HepG2 (cell line): ENCODE measurements at regions not wholly inside any gene's neighbourhood (a gene's known extent, or its start where the extent isn't known, plus 50 kb on each side); places are given as distances from the start of the nearest gene placed in this dataset.

ENCODE experiments used
- ATAC-seq: fragments of 200-7000 bp; cut with Tn5 transposase; 3 replicates; pipeline ENCODE4 v1.9.1; 2020; ENCODE audit warnings: mild to moderate bottlenecking, moderate library complexity
- BruUV-seq: library from RNA; stranded (reverse); fragments of 400-500 nt; replicated peaks from 2 replicates; lab custom pipeline; 2021; lab: Mats Ljungman, UMichigan
- CTCF ChIA-PET: fragments of 300-600 bp; formaldehyde crosslinking; extraction: SDS; loops from one replicate; lab custom pipeline; 2021; ENCODE audit warnings: low total read pairs, inconsistent platforms, low intra/inter-chr PET ratio; lab: Yijun Ruan, JAX
- POLR2A ChIA-PET: fragments of 350-600 bp; sonication (Branson Sonifier 250); formaldehyde crosslinking; loops from one replicate; lab custom pipeline; 2020; ENCODE audit warnings: antibody characterized with exemption, inconsistent platforms; lab: Yijun Ruan, JAX
- DNase-seq: peaks from one replicate; pipeline ENCODE4 v3.0.0-alpha.2; 2015; ENCODE audit warnings: low spot score
- FAIRE-seq: peaks from 3 replicates; lab custom pipeline; 2011; peaks lifted over from hg19 to GRCh38; lab: Jason Lieb, UNC
- H2AFZ ChIP-seq: one replicate; pipeline ENCODE4 v1.6.1; 2011; ENCODE audit warnings: low read length, inconsistent platforms
- H3K27ac ChIP-seq: fragments of 300-600 bp; 3 replicates; pipeline ENCODE4 v1.8.0; 2011; ENCODE audit warnings: mixed run types, mild to moderate bottlenecking, mixed read lengths, low read length, inconsistent platforms; ENCODE audit not compliant: insufficient read depth; ENCODE audit errors: extremely low read length
- H3K27me3 ChIP-seq, 2 experiments: fragments of 200-600 bp in 1 of 2; 2 replicates in 1 of 2; 3 replicates in 1 of 2; pipeline versions ENCODE4 v1.6.0 to v1.8.0; 2011; ENCODE audit warnings: low read length in 2 of 2, mild to moderate bottlenecking in 2 of 2, moderate library complexity in 2 of 2, inconsistent platforms in 1 of 2; ENCODE audit not compliant: insufficient read depth in 2 of 2, control insufficient read depth in 1 of 2
- H3K36me3 ChIP-seq, 2 experiments: fragments of 200-600 bp in 1 of 2; replicated peaks in 1 of 2; 2 replicates in 1 of 2; 3 replicates in 1 of 2; pipeline versions ENCODE4 v1.5.1 to v1.8.0; 2011; ENCODE audit warnings: low read length in 2 of 2, inconsistent platforms in 1 of 2; ENCODE audit not compliant: insufficient read depth in 2 of 2, control insufficient read depth in 1 of 2
- H3K4me1 ChIP-seq: 2 replicates; pipeline ENCODE4 v1.5.1; 2012; ENCODE audit warnings: low read length, inconsistent platforms; ENCODE audit not compliant: insufficient read depth
- H3K4me2 ChIP-seq: 2 replicates; pipeline ENCODE4 v1.6.0; 2011; ENCODE audit warnings: low read depth, low read length, inconsistent platforms
- H3K4me3 ChIP-seq, 3 experiments: fragments of 200-600 bp in 1 of 3; sonication (generic), shearing (Covaris generic) in 1 of 3; replicated peaks in 1 of 3; 2 replicates each; pipeline ENCODE4 v1.5.1; 2011 to 2016; ENCODE audit warnings: low read length in 3 of 3, inconsistent platforms in 2 of 3, low read depth in 2 of 3, mild to moderate bottlenecking in 2 of 3, control low read depth in 1 of 3, mixed read lengths in 1 of 3; ENCODE audit not compliant: insufficient read depth in 1 of 3
- H3K79me2 ChIP-seq: one replicate; pipeline ENCODE4 v1.6.1; 2011; ENCODE audit warnings: low read length, inconsistent platforms; ENCODE audit not compliant: insufficient read depth
- H3K9ac ChIP-seq: 2 replicates; pipeline ENCODE4 v1.6.0; 2011; ENCODE audit warnings: mild to moderate bottlenecking, low read depth, low read length, inconsistent platforms; ENCODE audit not compliant: insufficient read depth
- H3K9me3 ChIP-seq: 2 replicates; pipeline ENCODE4 v1.5.1; 2012; ENCODE audit warnings: mild to moderate bottlenecking, low read length
- H4K20me1 ChIP-seq: 2 replicates; pipeline ENCODE4 v1.6.0; 2011; ENCODE audit warnings: inconsistent platforms, mild to moderate bottlenecking, low read length, moderate library complexity; ENCODE audit not compliant: insufficient read depth
- GTF3A ChIP-seq: sonication (generic); formaldehyde crosslinking; conservative IDR thresholded peaks from 2 replicates; pipeline ENCODE4 v1.4.0; 2020; ENCODE audit warnings: mild to moderate bottlenecking, missing genetic modification reagents
- KLF9 ChIP-seq: IDR thresholded peaks from 2 replicates; pipeline ENCODE4 v1.6.1; 2016; ENCODE audit warnings: low read depth
- POLR2AphosphoS5 ChIP-seq: IDR thresholded peaks from 2 replicates; pipeline ENCODE4 v1.6.1; 2012; ENCODE audit warnings: low read depth, low read length
- ZNF550 ChIP-seq: sonication (generic); formaldehyde crosslinking; IDR thresholded peaks from 2 replicates; pipeline ENCODE4 v1.4.0; 2020; ENCODE audit warnings: mild to moderate bottlenecking, missing genetic modification reagents, borderline replicate concordance
- ZNF772 ChIP-seq: sonication (generic); formaldehyde crosslinking; IDR thresholded peaks from 2 replicates; pipeline ENCODE4 v1.5.0; 2020; ENCODE audit warnings: mild to moderate bottlenecking, missing genetic modification reagents
- WGBS: methylation state at CpG from one replicate; pipeline ENCODE4 v1.1.6; 2017; ENCODE audit warnings: low lambda C conversion rate; 5-methylcytosine and 5-hydroxymethylcytosine counted together
- in situ Hi-C: cut with HindIII; loops from 2 replicates; pipeline ENCODE4 v1.10.0; 2017; ENCODE audit warnings: low pct_unique_long_range_greater_than_20kb; ENCODE audit not compliant: extremely low pct_ligation_motif_present
- intact Hi-C: fragments of 100-400 bp; cut with micrococcal nuclease; formaldehyde crosslinking; loops from one replicate; pipeline ENCODE4 v1.10.0; 2022; ENCODE audit not compliant: unreplicated experiment
- TF ChIP-seq, protein P1 (sequence below): sonication (generic); formaldehyde crosslinking; IDR thresholded peaks from 2 replicates; pipeline ENCODE4 v1.5.0; 2020; ENCODE audit warnings: mild to moderate bottlenecking, missing genetic modification reagents
- TF ChIP-seq, protein P2 (sequence below): sonication (generic); formaldehyde crosslinking; IDR thresholded peaks from 2 replicates; pipeline ENCODE4 v1.4.0; 2020; ENCODE audit warnings: missing genetic modification reagents

DNA sequence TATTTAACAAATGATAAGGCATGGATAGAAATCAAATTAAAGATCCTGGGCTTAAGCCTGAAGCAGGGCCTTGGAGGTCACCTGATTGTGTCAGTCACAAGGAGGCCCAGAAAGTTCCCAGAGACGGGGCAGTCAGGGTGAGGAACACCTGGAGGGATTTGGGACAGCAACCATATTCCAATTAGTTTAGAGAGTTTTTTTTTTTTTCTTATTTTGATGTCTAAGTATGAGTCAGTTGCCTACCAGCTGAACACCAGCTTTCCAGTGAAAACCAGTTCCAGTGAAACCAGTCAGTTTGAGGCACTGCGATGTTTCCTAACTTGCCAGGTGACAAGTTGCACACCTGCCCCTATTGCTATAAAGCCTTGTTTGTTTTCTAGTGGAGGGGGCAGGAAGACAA lies 350.7 kb upstream of the AZI2 start:
- POLR2A ChIA-PET = no interaction called here
- FAIRE-seq (no peak), ATAC-seq (no peak), DNase-seq (no peak)
- no TSS peak for BruUV-seq
- H2AFZ ChIP-seq = no peak overlapping the region
- H3K4me2 ChIP-seq = no peak overlapping the region
- WGBS = 34% methylated on average over 2 of the region's 2 CpGs
- no peak overlapping the region for H3K4me3 ChIP-seq
- CTCF ChIA-PET = no interaction called here
- in situ Hi-C loops = no loop called here
- TF ChIP-seq ZNF550 = no peak
- TF ChIP-seq ZNF772 (CRISPR knock-in tag) = no peak
- no peak for TF ChIP-seq KLF9 (CRISPR knock-in tag)
- TF ChIP-seq POLR2AphosphoS5 = no peak
- TF ChIP-seq, protein P1, sequence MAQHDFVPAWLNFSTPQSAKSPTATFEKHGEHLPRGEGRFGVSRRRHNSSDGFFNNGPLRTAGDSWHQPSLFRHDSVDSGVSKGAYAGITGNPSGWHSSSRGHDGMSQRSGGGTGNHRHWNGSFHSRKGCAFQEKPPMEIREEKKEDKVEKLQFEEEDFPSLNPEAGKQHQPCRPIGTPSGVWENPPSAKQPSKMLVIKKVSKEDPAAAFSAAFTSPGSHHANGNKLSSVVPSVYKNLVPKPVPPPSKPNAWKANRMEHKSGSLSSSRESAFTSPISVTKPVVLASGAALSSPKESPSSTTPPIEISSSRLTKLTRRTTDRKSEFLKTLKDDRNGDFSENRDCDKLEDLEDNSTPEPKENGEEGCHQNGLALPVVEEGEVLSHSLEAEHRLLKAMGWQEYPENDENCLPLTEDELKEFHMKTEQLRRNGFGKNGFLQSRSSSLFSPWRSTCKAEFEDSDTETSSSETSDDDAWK = no peak
- TF ChIP-seq GTF3A (CRISPR knock-in tag) = no peak
- TF ChIP-seq, protein P2, sequence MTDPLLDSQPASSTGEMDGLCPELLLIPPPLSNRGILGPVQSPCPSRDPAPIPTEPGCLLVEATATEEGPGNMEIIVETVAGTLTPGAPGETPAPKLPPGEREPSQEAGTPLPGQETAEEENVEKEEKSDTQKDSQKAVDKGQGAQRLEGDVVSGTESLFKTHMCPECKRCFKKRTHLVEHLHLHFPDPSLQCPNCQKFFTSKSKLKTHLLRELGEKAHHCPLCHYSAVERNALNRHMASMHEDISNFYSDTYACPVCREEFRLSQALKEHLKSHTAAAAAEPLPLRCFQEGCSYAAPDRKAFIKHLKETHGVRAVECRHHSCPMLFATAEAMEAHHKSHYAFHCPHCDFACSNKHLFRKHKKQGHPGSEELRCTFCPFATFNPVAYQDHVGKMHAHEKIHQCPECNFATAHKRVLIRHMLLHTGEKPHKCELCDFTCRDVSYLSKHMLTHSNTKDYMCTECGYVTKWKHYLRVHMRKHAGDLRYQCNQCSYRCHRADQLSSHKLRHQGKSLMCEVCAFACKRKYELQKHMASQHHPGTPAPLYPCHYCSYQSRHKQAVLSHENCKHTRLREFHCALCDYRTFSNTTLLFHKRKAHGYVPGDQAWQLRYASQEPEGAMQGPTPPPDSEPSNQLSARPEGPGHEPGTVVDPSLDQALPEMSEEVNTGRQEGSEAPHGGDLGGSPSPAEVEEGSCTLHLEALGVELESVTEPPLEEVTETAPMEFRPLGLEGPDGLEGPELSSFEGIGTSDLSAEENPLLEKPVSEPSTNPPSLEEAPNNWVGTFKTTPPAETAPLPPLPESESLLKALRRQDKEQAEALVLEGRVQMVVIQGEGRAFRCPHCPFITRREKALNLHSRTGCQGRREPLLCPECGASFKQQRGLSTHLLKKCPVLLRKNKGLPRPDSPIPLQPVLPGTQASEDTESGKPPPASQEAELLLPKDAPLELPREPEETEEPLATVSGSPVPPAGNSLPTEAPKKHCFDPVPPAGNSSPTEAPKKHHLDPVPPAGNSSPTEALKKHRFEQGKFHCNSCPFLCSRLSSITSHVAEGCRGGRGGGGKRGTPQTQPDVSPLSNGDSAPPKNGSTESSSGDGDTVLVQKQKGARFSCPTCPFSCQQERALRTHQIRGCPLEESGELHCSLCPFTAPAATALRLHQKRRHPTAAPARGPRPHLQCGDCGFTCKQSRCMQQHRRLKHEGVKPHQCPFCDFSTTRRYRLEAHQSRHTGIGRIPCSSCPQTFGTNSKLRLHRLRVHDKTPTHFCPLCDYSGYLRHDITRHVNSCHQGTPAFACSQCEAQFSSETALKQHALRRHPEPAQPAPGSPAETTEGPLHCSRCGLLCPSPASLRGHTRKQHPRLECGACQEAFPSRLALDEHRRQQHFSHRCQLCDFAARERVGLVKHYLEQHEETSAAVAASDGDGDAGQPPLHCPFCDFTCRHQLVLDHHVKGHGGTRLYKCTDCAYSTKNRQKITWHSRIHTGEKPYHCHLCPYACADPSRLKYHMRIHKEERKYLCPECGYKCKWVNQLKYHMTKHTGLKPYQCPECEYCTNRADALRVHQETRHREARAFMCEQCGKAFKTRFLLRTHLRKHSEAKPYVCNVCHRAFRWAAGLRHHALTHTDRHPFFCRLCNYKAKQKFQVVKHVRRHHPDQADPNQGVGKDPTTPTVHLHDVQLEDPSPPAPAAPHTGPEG = no peak
- TF ChIP-seq, all 625 proteins: peak for 0
- no peaks in the 10 kb centered on the region for H3K9me3 ChIP-seq
- no peak overlapping the region for H3K9ac ChIP-seq
- H3K36me3 ChIP-seq = no peaks in the 10 kb centered on the region
- no peaks in the 10 kb centered on the region for H3K27me3 ChIP-seq
- H3K79me2 ChIP-seq = no peaks in the 10 kb centered on the region
- H3K27ac ChIP-seq = no peak overlapping the region
- H3K4me1 ChIP-seq = no peaks in the 10 kb centered on the region
- no peaks in the 10 kb centered on the region for H4K20me1 ChIP-seq
- intact Hi-C loops = no loop called here
